HCT116 (cell line): ENCODE measurements at regions not wholly inside any gene's neighbourhood (a gene's known extent, or its start where the extent isn't known, plus 50 kb on each side); places are given as distances from the start of the nearest gene placed in this dataset.
"Not testable (repeated sequence)": the region's sequence is repeated elsewhere in the genome, so short reads cannot be mapped to it uniquely, and the experiment has no call there.

Experiments used
- ATAC-seq: fragments of 200-7000 bp; cut with Tn5 transposase; 2 replicates; pipeline ENCODE4 v1.9.1; 2020; ENCODE audit warnings: mild to moderate bottlenecking, moderate library complexity
- BruUV-seq: library from RNA; stranded (reverse); fragments of 400-500 nt; replicated peaks from 2 replicates; lab custom pipeline; 2021; lab: Mats Ljungman, UMichigan
- CTCF ChIA-PET: fragments of 300-600 bp; sonication (Branson Sonifier 250); formaldehyde crosslinking; loops from one replicate; lab custom pipeline; 2021; ENCODE audit warnings: antibody characterized with exemption; lab: Charles Lee
- POLR2A ChIA-PET: fragments of 300-600, 350-600 bp; sonication (Branson Sonifier 250); formaldehyde crosslinking; loops from one replicate; lab custom pipeline; 2021; ENCODE audit warnings: antibody characterized with exemption; lab: Charles Lee
- RAD21 ChIA-PET, 2 experiments: fragments of 300-600 bp; sonication (Branson Sonifier 250); formaldehyde crosslinking; loops; one replicate each; lab custom pipeline; 2023; ENCODE audit warnings: low total read pairs in 2 of 2; ENCODE audit not compliant: uncharacterized antibody in 2 of 2, unreplicated experiment in 2 of 2, low non-redundant PET in 1 of 2; lab: Charles Lee
- DNase-seq: peaks from one replicate; pipeline ENCODE4 v3.0.0-alpha.2; 2010; ENCODE audit warnings: low read depth, low spot score
- H2AFZ ChIP-seq: fragments of 200-600 bp; shearing (Covaris generic), sonication (generic); 2 replicates; pipeline ENCODE4 v1.6.1; 2017; ENCODE audit warnings: low read depth, mixed run types, mixed read lengths, antibody characterized with exemption, low read length; ENCODE audit not compliant: poor library complexity, severe bottlenecking
- H3K27ac ChIP-seq: 2 replicates; pipeline ENCODE4 v1.5.1; 2012; ENCODE audit warnings: low read depth, low read length
- H3K27me3 ChIP-seq: fragments of 200-600 bp; sonication (generic); 2 replicates; pipeline ENCODE4 v1.6.1; 2016; ENCODE audit warnings: mixed run types, low read length, mixed read lengths; ENCODE audit not compliant: insufficient read depth
- H3K36me3 ChIP-seq, 2 experiments: fragments of 200-500 bp in 1 of 2; fragments of 200-600 bp in 1 of 2; sonication (Bioruptor generic) in 1 of 2; sonication (generic) in 1 of 2; 2 replicates each; pipeline versions ENCODE4 v1.5.1 to v1.6.1; 2014 to 2016; ENCODE audit warnings: low read length in 2 of 2, inconsistent platforms in 1 of 2, mixed read lengths in 1 of 2, mixed run types in 1 of 2; ENCODE audit not compliant: insufficient read depth in 2 of 2, control insufficient read depth in 1 of 2
- H3K4me1 ChIP-seq, 2 experiments: fragments of 200-600 bp in 1 of 2; sonication (generic) in 1 of 2; 2 replicates each; pipeline versions ENCODE4 v1.5.1 to v1.6.1; 2012 to 2017; ENCODE audit warnings: low read length in 2 of 2, inconsistent platforms in 1 of 2, mild to moderate bottlenecking in 1 of 2, mixed read lengths in 1 of 2, mixed run types in 1 of 2, moderate library complexity in 1 of 2; ENCODE audit not compliant: insufficient read depth in 2 of 2, control insufficient read depth in 1 of 2
- H3K4me2 ChIP-seq: fragments of 200-600 bp; sonication (generic); 2 replicates; pipeline ENCODE4 v1.6.1; 2017; ENCODE audit warnings: mixed run types, low read length, mixed read lengths
- H3K4me3 ChIP-seq, 2 experiments: fragments of 200-600 bp in 1 of 2; sonication (generic) in 1 of 2; replicated peaks in 1 of 2; 2 replicates each; pipeline ENCODE4 v1.5.1; 2011 to 2016; ENCODE audit warnings: low read length in 2 of 2, control low read depth in 1 of 2, low read depth in 1 of 2, mild to moderate bottlenecking in 1 of 2, mixed read lengths in 1 of 2, mixed run types in 1 of 2
- H3K79me2 ChIP-seq: fragments of 200-600 bp; sonication (generic); 2 replicates; pipeline ENCODE4 v1.6.1; 2017; ENCODE audit warnings: mild to moderate bottlenecking, mixed run types, low read length, moderate library complexity, mixed read lengths; ENCODE audit not compliant: insufficient read depth
- H3K9ac ChIP-seq: fragments of 200-600 bp; sonication (generic); 2 replicates; pipeline ENCODE4 v1.6.1; 2016; ENCODE audit warnings: low read length, mixed read lengths
- H3K9me2 ChIP-seq: fragments of 200-600 bp; sonication (generic), shearing (Covaris generic); 2 replicates; pipeline ENCODE4 v1.6.1; 2017; ENCODE audit warnings: mixed run types, mild to moderate bottlenecking, moderate library complexity; ENCODE audit not compliant: insufficient read depth
- H3K9me3 ChIP-seq, 2 experiments: fragments of 200-500 bp in 1 of 2; fragments of 200-600 bp in 1 of 2; sonication (Bioruptor generic) in 1 of 2; sonication (generic) in 1 of 2; 2 replicates each; pipeline ENCODE4 v1.6.1; 2014 to 2017; ENCODE audit warnings: low read length in 2 of 2, mixed read lengths in 2 of 2, inconsistent platforms in 1 of 2, low read depth in 1 of 2, mild to moderate bottlenecking in 1 of 2, mixed run types in 1 of 2, moderate library complexity in 1 of 2; ENCODE audit not compliant: control insufficient read depth in 1 of 2, insufficient read depth in 1 of 2
- H4K20me1 ChIP-seq: fragments of 200-600 bp; sonication (generic), shearing (Covaris generic); 2 replicates; pipeline ENCODE4 v1.6.1; 2017; ENCODE audit warnings: mixed run types, mild to moderate bottlenecking, moderate library complexity; ENCODE audit not compliant: insufficient read depth
- CBX3 ChIP-seq: IDR thresholded peaks from 2 replicates; pipeline ENCODE4 v1.6.1; 2012; ENCODE audit warnings: low read depth
- ELF1 ChIP-seq: IDR thresholded peaks from 2 replicates; pipeline ENCODE4 v1.6.1; 2012; ENCODE audit warnings: low read depth, borderline replicate concordance
- JUND ChIP-seq: IDR thresholded peaks from 2 replicates; pipeline ENCODE4 v1.6.1; 2012
- POLR2A ChIP-seq: IDR thresholded peaks from 2 replicates; pipeline ENCODE4 v1.7.0; 2011; ENCODE audit warnings: borderline replicate concordance; ENCODE audit not compliant: insufficient read depth, insufficient read length; ENCODE audit errors: extremely low read depth
- POLR2AphosphoS5 ChIP-seq: IDR thresholded peaks from 2 replicates; pipeline ENCODE4 v1.6.1; 2011; ENCODE audit warnings: mild to moderate bottlenecking, low read depth, low read length, moderate library complexity
- YY1 ChIP-seq: IDR thresholded peaks from 2 replicates; pipeline ENCODE4 v1.6.1; 2011; ENCODE audit warnings: low read length, low read depth, moderate library complexity, mild to moderate bottlenecking; ENCODE audit not compliant: insufficient replicate concordance; ENCODE audit errors: extremely low read depth
- intact Hi-C: fragments of 100-400 bp; cut with micrococcal nuclease; formaldehyde crosslinking; loops from 2 replicates; pipeline ENCODE4 v1.10.0; 2022
- TF ChIP-seq, protein P1 (sequence below): IDR thresholded peaks from 2 replicates; pipeline ENCODE4 v1.6.1; 2011; ENCODE audit warnings: mild to moderate bottlenecking, low read length, moderate library complexity; ENCODE audit not compliant: insufficient replicate concordance; ENCODE audit errors: extremely low read depth
- TF ChIP-seq, protein P2 (sequence below): IDR thresholded peaks from 2 replicates; pipeline ENCODE4 v1.6.1; 2012; ENCODE audit warnings: low read depth
- TF ChIP-seq, protein P3 (sequence below): IDR thresholded peaks from 2 replicates; pipeline ENCODE4 v1.6.1; 2012

DNA sequence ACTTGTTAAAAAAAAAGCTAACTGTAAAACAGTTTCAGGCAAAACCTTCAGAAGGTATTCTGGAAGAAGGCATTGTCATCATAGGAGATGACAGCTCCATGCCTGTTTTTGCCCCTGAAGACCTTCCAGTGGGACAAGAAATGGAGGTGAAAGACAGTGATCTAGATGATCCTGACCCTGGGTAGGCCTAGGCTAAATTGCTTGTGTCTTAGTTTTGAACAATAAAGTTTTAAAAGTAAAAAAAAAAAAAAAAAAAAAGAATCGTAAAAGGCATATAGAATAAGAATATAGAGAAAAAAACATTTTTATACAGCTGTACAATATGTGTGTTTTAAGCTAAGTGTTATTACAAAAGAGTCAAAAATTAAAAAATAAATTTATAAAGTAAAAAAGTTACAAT lies 106.6 kb upstream of the PLXNA2 start:
- Histone ChIP-seq H3K9me2 (no peaks in the 10 kb centered on the region), H4K20me1 (no peaks in the 10 kb centered on the region), H3K36me3 (no peaks in the 10 kb centered on the region), H3K9ac (no peak overlapping the region), H2AFZ (no peak overlapping the region), H3K79me2 (no peaks in the 10 kb centered on the region), H3K4me2 (no peak overlapping the region), H3K27ac (no peak overlapping the region), H3K27me3 (peaks cover 19% of the 10 kb centered on the region), H3K4me3 (no peak overlapping the region), H3K9me3 (no peaks in the 10 kb centered on the region)
- ChIA-PET RAD21 (no interaction called here), CTCF (no interaction called here), POLR2A (no interaction called here)
- intact Hi-C loops = no loop called here
- no peak for DNase-seq
- TF ChIP-seq POLR2AphosphoS5 = no peak
- TF ChIP-seq, all 23 proteins: peak for 0
- BruUV-seq = no TSS peak
- no peaks in the 10 kb centered on the region for H3K4me1 ChIP-seq
- no peak for ATAC-seq

DNA sequence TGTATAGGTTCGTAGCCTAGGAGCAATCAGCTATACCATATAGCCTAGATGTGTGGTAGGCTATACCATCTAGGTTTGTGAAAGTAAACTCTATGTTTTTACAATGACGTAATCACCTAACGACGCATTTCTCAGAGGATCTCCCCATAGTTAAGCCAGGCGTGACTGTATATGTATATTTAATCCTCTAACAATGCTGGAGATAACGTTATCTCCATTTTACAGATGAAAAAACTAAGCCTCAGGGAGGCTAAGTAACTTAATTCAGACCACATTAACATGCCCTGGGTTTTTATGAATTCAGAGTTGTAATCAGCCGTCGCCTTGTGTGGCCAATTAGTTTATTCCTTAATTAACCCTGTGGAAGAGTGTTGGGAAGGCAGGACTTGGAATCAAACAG lies 107.7 kb upstream of the PLXNA2 start:
- Histone ChIP-seq H3K9me2 (no peaks in the 10 kb centered on the region), H3K4me1 (no peaks in the 10 kb centered on the region), H3K4me2 (no peak overlapping the region), H3K9ac (no peak overlapping the region), H3K9me3 (no peaks in the 10 kb centered on the region), H2AFZ (no peak overlapping the region), H3K27ac (no peak overlapping the region), H3K79me2 (no peaks in the 10 kb centered on the region), H3K36me3 (no peaks in the 10 kb centered on the region), H4K20me1 (no peaks in the 10 kb centered on the region), H3K27me3 (peaks cover 9% of the 10 kb centered on the region), H3K4me3 (no peak overlapping the region)
- RAD21 ChIA-PET = no interaction called here
- DNase-seq (no peak), ATAC-seq (no peak)
- POLR2A ChIA-PET = no interaction called here
- BruUV-seq = no TSS peak
- TF ChIP-seq POLR2A (no peak), ELF1 (no peak), JUND (no peak), YY1 (no peak), POLR2AphosphoS5 (no peak), CBX3 (no peak)
- TF ChIP-seq, protein P1, sequence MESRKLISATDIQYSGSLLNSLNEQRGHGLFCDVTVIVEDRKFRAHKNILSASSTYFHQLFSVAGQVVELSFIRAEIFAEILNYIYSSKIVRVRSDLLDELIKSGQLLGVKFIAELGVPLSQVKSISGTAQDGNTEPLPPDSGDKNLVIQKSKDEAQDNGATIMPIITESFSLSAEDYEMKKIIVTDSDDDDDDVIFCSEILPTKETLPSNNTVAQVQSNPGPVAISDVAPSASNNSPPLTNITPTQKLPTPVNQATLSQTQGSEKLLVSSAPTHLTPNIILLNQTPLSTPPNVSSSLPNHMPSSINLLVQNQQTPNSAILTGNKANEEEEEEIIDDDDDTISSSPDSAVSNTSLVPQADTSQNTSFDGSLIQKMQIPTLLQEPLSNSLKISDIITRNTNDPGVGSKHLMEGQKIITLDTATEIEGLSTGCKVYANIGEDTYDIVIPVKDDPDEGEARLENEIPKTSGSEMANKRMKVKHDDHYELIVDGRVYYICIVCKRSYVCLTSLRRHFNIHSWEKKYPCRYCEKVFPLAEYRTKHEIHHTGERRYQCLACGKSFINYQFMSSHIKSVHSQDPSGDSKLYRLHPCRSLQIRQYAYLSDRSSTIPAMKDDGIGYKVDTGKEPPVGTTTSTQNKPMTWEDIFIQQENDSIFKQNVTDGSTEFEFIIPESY = no peak
- TF ChIP-seq, protein P2, sequence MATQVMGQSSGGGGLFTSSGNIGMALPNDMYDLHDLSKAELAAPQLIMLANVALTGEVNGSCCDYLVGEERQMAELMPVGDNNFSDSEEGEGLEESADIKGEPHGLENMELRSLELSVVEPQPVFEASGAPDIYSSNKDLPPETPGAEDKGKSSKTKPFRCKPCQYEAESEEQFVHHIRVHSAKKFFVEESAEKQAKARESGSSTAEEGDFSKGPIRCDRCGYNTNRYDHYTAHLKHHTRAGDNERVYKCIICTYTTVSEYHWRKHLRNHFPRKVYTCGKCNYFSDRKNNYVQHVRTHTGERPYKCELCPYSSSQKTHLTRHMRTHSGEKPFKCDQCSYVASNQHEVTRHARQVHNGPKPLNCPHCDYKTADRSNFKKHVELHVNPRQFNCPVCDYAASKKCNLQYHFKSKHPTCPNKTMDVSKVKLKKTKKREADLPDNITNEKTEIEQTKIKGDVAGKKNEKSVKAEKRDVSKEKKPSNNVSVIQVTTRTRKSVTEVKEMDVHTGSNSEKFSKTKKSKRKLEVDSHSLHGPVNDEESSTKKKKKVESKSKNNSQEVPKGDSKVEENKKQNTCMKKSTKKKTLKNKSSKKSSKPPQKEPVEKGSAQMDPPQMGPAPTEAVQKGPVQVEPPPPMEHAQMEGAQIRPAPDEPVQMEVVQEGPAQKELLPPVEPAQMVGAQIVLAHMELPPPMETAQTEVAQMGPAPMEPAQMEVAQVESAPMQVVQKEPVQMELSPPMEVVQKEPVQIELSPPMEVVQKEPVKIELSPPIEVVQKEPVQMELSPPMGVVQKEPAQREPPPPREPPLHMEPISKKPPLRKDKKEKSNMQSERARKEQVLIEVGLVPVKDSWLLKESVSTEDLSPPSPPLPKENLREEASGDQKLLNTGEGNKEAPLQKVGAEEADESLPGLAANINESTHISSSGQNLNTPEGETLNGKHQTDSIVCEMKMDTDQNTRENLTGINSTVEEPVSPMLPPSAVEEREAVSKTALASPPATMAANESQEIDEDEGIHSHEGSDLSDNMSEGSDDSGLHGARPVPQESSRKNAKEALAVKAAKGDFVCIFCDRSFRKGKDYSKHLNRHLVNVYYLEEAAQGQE = no peak
- TF ChIP-seq, protein P3, sequence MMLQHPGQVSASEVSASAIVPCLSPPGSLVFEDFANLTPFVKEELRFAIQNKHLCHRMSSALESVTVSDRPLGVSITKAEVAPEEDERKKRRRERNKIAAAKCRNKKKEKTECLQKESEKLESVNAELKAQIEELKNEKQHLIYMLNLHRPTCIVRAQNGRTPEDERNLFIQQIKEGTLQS = no peak
- intact Hi-C loops = no loop called here
- CTCF ChIA-PET = no interaction called here

DNA sequence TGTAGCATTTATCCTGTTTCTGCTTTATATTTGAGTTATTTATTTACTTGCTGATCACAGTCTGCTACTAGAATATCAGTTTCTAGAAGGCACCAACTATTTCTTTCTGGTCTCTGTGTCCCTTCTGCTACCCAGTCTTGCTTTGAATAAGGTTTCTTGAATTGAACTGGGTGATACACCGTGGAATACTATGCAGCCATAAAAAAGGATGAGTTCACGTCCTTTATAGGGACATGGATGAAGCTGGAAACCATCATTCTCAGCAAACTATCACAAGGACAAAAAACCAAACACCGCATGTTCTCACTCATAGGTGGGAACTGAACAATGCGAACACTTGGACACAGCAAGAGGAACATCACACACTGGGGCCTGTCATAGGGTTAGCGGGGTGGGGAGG lies 109.6 kb upstream of the PLXNA2 start:
- H3K4me1 ChIP-seq, BruUV-seq, H4K20me1 ChIP-seq, H3K79me2 ChIP-seq, H3K9ac ChIP-seq, DNase-seq, H3K27ac ChIP-seq, POLR2A ChIA-PET, H3K36me3 ChIP-seq, H3K4me2 ChIP-seq, CTCF ChIA-PET, H3K9me2 ChIP-seq, RAD21 ChIA-PET, intact Hi-C loops, ATAC-seq, H2AFZ ChIP-seq, H3K4me3 ChIP-seq, H3K9me3 ChIP-seq: not testable (repeated sequence)
- peaks cover 13% of the 10 kb centered on the region; the same call in 1 of the 2 replicates for H3K27me3 ChIP-seq
